ENCODE measurements at regions not wholly inside any gene's neighbourhood (a gene's known extent, or its start where the extent isn't known, plus 50 kb on each side); places are given as distances from the start of the nearest gene placed in this dataset.

DNA sequence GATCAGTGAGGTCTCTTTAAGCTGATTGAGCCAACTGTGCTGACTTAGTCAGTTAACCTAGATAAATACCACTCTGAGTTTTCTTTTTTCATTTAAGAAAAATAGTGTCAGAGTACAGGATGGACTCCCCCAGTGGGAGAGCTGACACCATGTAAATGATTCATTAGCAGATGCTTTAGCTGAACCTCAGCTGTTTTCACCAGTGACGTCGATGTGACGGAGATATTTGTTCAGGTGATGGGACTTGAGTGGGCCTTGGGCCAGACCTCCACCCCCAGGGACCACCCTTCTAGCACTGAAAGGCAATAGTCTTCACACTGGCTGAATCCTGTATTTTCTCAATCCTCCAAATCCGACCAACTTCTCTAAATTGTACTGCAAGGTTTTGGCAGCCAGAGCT, 196.1 kb downstream of the GAS1 start:
- Histone ChIP-seq H3K9me3 (ENCODE audit: control insufficient read depth, insufficient read depth, low read length) (no peaks in the 10 kb centered on the region), H3K4me3 (ENCODE audit: low read depth, low read length) (no peak overlapping the region), H3K27me3 (ENCODE audit: control insufficient read depth, insufficient read depth, low read length) (no peaks in the 10 kb centered on the region), H3K27ac (ENCODE audit: low read depth, low read length) (no peak overlapping the region), H3K4me1 (ENCODE audit: control insufficient read depth, insufficient read depth, low read length) (peaks cover 4% of the 10 kb centered on the region), H3K36me3 (ENCODE audit: control insufficient read depth, insufficient read depth, low read length) (no peaks in the 10 kb centered on the region)
- WGBS (ENCODE audit: insufficient coverage) = 71% methylated on average over 4 of the region's 4 CpGs
- no peak for DNase-seq (ENCODE audit: low read depth in 4 of 6, low spot score in 6 of 6)

DNA sequence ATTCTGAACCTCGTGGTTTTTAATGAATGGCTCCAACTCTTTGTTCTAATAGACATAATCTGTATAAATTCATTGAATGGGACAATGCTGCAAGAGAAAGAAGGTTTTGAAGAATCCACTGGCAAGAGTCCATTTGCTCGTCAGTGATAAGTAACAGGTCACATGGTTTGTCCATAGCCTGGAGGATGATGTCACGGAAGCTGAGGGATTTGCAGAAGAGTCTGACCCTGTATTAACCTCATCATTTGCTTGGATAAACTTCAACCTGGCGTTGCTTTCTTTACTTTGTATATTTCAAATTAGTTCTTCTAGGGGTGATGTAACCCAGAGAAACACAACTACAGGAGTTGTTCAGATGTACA, 197.4 kb downstream of the GAS1 start:
- Histone ChIP-seq H3K9me3 (ENCODE audit: control insufficient read depth, insufficient read depth, low read length) (no peaks in the 10 kb centered on the region), H3K27ac (ENCODE audit: low read depth, low read length) (no peak overlapping the region), H3K4me1 (ENCODE audit: control insufficient read depth, insufficient read depth, low read length) (peaks cover 4% of the 10 kb centered on the region), H3K4me3 (ENCODE audit: low read depth, low read length) (no peak overlapping the region), H3K36me3 (ENCODE audit: control insufficient read depth, insufficient read depth, low read length) (no peaks in the 10 kb centered on the region), H3K27me3 (ENCODE audit: control insufficient read depth, insufficient read depth, low read length) (no peaks in the 10 kb centered on the region)
- DNase-seq (ENCODE audit: low read depth in 4 of 6, low spot score in 6 of 6) = peak in 1 of 6 donors; percentile 50
- no CpG with 5 or more reads among the region's 4 CpGs for WGBS (ENCODE audit: insufficient coverage)

DNA sequence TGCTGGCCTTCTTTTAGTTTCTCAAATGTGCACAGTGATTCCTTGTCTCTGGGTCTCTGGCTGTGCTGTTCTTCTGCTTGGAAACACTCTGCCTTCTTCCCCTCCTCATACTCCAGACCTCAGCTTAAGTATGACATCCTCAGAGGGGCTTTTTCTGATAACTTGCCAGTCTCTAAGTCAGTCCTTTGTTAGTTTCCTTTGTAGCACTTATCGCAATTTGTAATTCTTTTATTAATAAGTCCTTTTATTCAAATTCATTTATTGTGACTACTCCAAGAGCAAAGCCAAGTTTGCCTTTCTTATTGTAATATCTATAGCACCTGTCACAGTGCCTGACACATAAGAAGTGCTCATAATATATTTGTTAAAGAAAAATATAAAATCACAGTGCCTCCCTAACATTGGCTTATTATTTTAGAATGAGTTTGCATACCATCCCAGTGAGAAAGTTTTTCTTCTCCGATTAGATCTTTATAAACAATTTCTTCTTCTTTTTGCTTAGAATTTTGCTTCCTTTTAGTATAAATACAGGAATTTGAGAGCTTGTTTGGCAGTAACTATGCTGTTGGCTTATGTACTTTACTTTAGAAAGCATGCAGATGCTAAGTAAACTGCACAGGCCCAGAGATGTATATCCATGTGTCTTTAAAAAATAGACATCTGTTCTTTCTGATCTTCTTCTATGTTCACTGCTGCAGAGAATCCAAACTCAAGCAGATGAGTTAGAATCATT, 198.0 kb downstream of the GAS1 start:
- no peak for DNase-seq (ENCODE audit: low read depth in 4 of 6, low spot score in 6 of 6)
- Histone ChIP-seq H3K27me3 (ENCODE audit: control insufficient read depth, insufficient read depth, low read length) (no peaks in the 10 kb centered on the region), H3K4me1 (ENCODE audit: control insufficient read depth, insufficient read depth, low read length) (no peaks in the 10 kb centered on the region), H3K27ac (ENCODE audit: low read depth, low read length) (no peak overlapping the region), H3K9me3 (ENCODE audit: control insufficient read depth, insufficient read depth, low read length) (no peaks in the 10 kb centered on the region), H3K4me3 (ENCODE audit: low read depth, low read length) (no peak overlapping the region), H3K36me3 (ENCODE audit: control insufficient read depth, insufficient read depth, low read length) (no peaks in the 10 kb centered on the region)
- WGBS (ENCODE audit: insufficient coverage) = no CpG with 5 or more reads among the region's 2 CpGs

DNA sequence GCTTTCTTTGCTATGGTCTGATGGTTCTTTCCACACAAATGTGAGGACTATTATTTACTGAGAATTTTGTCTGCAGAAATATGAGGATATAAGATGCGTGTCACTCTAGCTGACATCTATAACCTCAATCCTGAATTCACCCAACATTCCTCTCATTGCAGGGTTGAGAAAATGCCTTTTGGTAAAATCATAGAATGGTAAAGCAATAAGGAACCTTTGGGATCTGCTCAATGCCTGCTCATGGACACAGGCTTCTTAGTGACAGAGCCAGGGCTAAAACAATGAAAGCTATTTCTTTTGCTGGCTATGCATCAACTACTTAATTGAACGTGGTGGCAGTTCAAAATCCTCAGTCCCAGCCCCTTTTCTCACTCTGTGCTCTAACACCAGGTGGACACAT, 199.6 kb downstream of the GAS1 start:
- Histone ChIP-seq H3K4me3 (ENCODE audit: low read depth, low read length) (no peak overlapping the region), H3K4me1 (ENCODE audit: control insufficient read depth, insufficient read depth, low read length) (no peaks in the 10 kb centered on the region), H3K27ac (ENCODE audit: low read depth, low read length) (no peak overlapping the region), H3K9me3 (ENCODE audit: control insufficient read depth, insufficient read depth, low read length) (no peaks in the 10 kb centered on the region), H3K36me3 (ENCODE audit: control insufficient read depth, insufficient read depth, low read length) (no peaks in the 10 kb centered on the region), H3K27me3 (ENCODE audit: control insufficient read depth, insufficient read depth, low read length) (no peaks in the 10 kb centered on the region)
- DNase-seq (ENCODE audit: low read depth in 4 of 6, low spot score in 6 of 6) = no peak
- no CpG with 5 or more reads among the region's 2 CpGs for WGBS (ENCODE audit: insufficient coverage)

DNA sequence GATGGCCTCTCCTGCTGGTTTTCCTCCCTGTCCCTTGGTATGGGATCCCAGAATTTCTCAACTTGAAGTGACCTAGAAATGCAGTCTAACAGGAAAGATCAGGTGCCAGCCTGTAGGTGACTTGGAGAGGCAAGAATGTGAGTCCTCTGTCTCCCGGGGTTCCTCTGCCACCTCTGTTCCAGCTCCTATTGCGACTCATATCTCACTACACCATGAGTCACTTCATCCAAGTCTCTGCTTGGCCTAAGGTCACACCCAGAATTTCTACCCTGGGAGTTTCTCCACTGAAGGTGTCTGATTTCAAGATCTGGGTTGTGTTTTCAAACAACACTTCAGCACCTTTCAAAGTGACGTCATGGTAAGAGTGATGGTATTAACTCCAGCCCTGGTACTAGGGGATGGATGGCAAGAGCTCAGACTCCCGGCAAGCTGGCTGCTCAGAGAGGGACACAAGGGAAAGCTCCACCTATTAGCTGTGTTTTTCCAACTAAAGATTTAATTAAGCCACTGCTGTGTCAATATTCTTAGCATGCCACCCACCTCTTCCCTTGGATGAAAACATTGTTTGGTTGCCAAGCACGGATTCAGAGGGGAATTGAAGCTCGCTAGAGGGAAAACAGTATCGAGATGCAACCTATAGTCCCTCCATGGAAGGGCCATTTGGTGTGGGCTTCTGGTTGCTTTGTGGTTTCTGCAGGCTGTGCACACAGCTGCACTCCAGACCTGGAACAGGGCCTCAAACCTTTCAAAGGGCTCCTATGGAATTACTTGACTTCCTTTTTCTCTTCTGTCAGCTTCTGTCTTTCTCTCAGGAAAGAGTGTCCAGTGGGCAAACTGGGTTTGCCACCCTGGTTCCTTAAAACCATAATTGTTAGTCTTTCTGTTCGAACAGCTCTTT, 205.7 kb downstream of the GAS1 start:
- Histone ChIP-seq H3K36me3 (ENCODE audit: control insufficient read depth, insufficient read depth, low read length) (no peaks in the 10 kb centered on the region), H3K4me3 (ENCODE audit: low read depth, low read length) (no peak overlapping the region), H3K27ac (ENCODE audit: low read depth, low read length) (no peak overlapping the region), H3K4me1 (ENCODE audit: control insufficient read depth, insufficient read depth, low read length) (peaks cover 4% of the 10 kb centered on the region), H3K27me3 (ENCODE audit: control insufficient read depth, insufficient read depth, low read length) (no peaks in the 10 kb centered on the region), H3K9me3 (ENCODE audit: control insufficient read depth, insufficient read depth, low read length) (no peaks in the 10 kb centered on the region)
- 52% methylated on average over 7 of the region's 8 CpGs for WGBS (ENCODE audit: insufficient coverage)
- peak in 2 of 6 donors; percentile 54 to 62 for DNase-seq (ENCODE audit: low read depth in 4 of 6, low spot score in 6 of 6)

DNA sequence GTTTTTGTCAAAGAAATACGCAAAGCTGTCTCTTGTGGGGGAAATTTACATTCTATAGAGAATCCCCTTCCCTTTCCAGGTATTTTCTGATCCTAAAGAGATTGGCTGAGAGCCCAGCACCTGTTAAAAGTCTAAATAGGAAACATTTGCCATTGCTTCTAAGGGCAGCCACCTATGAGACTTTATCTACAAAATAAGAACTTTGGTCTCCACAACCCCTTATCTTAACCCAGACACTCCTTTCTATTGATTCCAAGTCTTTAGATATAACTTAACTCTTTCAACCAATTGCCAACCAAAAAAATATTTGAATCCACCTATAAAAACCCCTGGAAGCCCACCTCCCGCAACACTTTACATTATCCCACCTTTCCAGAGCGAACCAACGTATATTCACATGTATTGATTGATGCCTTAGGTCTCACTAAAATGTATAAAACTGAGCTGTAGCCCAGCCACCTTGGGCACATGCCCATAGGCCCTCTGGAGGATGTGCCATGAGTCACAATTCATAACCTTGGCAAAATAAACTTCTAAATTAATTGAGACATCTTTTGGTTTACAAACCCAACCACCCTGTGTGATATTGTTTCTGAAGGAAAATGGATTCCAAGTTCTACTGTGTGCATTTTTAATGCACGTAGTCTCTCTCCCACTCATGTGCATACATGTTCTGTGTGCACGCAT, 211.4 kb downstream of the GAS1 start:
- Histone ChIP-seq H3K36me3 (ENCODE audit: control insufficient read depth, insufficient read depth, low read length) (no peaks in the 10 kb centered on the region), H3K27ac (ENCODE audit: low read depth, low read length) (no peak overlapping the region), H3K4me1 (ENCODE audit: control insufficient read depth, insufficient read depth, low read length) (no peaks in the 10 kb centered on the region), H3K27me3 (ENCODE audit: control insufficient read depth, insufficient read depth, low read length) (no peaks in the 10 kb centered on the region), H3K9me3 (ENCODE audit: control insufficient read depth, insufficient read depth, low read length) (no peaks in the 10 kb centered on the region), H3K4me3 (ENCODE audit: low read depth, low read length) (no peak overlapping the region)
- DNase-seq (ENCODE audit: low read depth in 4 of 6, low spot score in 6 of 6) = no peak
- WGBS (ENCODE audit: insufficient coverage) = 100% methylated on average over 1 of the region's 6 CpGs

DNA sequence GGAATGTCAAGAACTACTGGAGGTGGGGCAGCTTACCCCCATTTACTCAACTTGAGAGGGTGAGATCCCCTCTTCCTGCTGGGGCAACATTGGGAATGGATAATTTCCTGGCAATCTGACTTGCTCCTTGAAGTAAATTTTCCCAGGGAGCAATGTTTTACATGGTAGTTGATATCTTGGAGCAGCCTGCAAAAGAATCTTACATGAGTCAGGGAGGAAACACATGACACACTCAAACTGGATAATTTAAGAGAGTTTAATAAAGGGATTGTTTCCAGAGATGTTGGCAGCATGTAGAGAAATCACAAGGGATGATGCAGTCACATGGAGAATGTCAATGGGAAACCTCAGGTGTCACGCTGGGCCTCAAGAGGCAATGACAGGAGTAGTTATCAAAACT, 212.5 kb downstream of the GAS1 start:
- DNase-seq (ENCODE audit: low read depth in 4 of 6, low spot score in 6 of 6) = no peak
- Histone ChIP-seq H3K36me3 (ENCODE audit: control insufficient read depth, insufficient read depth, low read length) (no peaks in the 10 kb centered on the region), H3K9me3 (ENCODE audit: control insufficient read depth, insufficient read depth, low read length) (no peaks in the 10 kb centered on the region), H3K27ac (ENCODE audit: low read depth, low read length) (no peak overlapping the region), H3K4me1 (ENCODE audit: control insufficient read depth, insufficient read depth, low read length) (no peaks in the 10 kb centered on the region), H3K4me3 (ENCODE audit: low read depth, low read length) (no peak overlapping the region), H3K27me3 (ENCODE audit: control insufficient read depth, insufficient read depth, low read length) (no peaks in the 10 kb centered on the region)
- WGBS (ENCODE audit: insufficient coverage) = 100% methylated on average over 1 of the region's 1 CpG

DNA sequence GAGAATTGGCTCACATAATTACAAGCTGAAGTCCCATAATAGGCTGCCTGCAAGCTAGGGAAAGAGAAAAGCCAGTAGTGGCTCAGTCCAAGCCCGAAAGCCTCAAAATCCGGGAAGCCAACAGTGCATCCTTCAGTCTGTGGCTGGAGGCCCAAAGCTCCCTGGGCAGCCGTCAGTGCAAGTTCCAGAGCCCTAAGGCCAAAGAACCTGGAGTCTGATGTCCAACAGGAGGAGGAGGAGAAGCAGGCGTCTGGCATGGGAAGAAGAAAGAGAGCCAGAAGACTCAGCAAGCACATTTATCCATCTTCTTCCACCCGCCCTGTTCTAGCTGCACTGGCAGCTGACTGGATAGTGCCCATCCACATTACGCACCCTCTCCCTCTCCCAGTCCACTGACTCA, 213.4 kb downstream of the GAS1 start:
- 82% methylated on average over 5 of the region's 6 CpGs for WGBS (ENCODE audit: insufficient coverage)

DNA sequence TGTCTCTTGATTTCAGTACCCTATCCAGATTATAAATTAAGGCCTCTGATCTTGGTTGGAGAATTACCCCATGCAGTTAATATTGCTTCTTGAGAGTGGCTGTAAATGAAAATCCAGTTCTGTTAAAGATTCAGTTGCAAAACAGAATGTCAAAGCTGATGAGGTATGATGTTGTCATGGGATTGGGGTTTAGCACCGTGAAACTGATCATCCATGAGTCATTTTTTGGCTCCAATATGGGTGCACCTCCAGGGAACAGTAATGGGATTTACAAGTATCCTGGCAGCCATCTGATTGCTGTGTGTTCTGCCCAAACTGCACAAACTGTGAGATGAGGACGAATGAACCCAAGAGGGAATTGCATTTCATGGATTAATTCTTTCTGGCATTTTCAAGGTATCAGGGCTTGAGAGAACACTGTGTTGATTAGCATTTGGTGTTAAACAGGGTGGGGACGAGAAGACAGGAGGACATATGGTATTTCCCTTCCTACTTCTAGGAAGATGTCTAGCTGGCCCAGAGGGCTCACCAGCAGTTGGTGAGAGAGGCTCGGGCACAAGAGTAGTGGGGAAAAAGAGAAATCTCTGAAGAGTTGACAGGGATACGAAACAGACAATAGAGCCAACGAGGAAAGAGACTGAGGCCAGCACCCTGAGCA, 214.7 kb downstream of the GAS1 start:
- no peaks in the 10 kb centered on the region for H3K27me3 ChIP-seq (ENCODE audit: control insufficient read depth, insufficient read depth, low read length)
- H3K9me3 ChIP-seq (ENCODE audit: control insufficient read depth, insufficient read depth, low read length) = no peaks in the 10 kb centered on the region
- H3K4me3 ChIP-seq (ENCODE audit: low read depth, low read length) = no peak overlapping the region
- no peaks in the 10 kb centered on the region for H3K4me1 ChIP-seq (ENCODE audit: control insufficient read depth, insufficient read depth, low read length)
- DNase-seq (ENCODE audit: low read depth in 4 of 6, low spot score in 6 of 6) = peak in 2 of 6 donors; percentile 16 to 65
- no peak overlapping the region for H3K27ac ChIP-seq (ENCODE audit: low read depth, low read length)
- 60% methylated on average over 5 of the region's 6 CpGs for WGBS (ENCODE audit: insufficient coverage)
- no peaks in the 10 kb centered on the region for H3K36me3 ChIP-seq (ENCODE audit: control insufficient read depth, insufficient read depth, low read length)

More for the DNA sequence above, 213.4 kb downstream of the GAS1 start:
- Histone ChIP-seq H3K27me3 (ENCODE audit: control insufficient read depth, insufficient read depth, low read length) (no peaks in the 10 kb centered on the region), H3K36me3 (ENCODE audit: control insufficient read depth, insufficient read depth, low read length) (no peaks in the 10 kb centered on the region), H3K4me3 (ENCODE audit: low read depth, low read length) (no peak overlapping the region), H3K27ac (ENCODE audit: low read depth, low read length) (no peak overlapping the region), H3K4me1 (ENCODE audit: control insufficient read depth, insufficient read depth, low read length) (no peaks in the 10 kb centered on the region), H3K9me3 (ENCODE audit: control insufficient read depth, insufficient read depth, low read length) (no peaks in the 10 kb centered on the region)
- no peak for DNase-seq (ENCODE audit: low read depth in 4 of 6, low spot score in 6 of 6)
